Hippocampal formation (tissue), 2 donors: ENCODE measurements at regions not wholly inside any gene's neighbourhood (a gene's known extent, or its start where the extent isn't known, plus 50 kb on each side); places are given as distances from the start of the nearest gene placed in this dataset.
"Not testable (repeated sequence)": the region's sequence is repeated elsewhere in the genome, so short reads cannot be mapped to it uniquely, and the experiment has no call there.

Experiments
- DNase-seq, 2 donors: peaks; one replicate each; lab custom pipeline; 2025; lab: John Stamatoyannopoulos, UW

DNA sequence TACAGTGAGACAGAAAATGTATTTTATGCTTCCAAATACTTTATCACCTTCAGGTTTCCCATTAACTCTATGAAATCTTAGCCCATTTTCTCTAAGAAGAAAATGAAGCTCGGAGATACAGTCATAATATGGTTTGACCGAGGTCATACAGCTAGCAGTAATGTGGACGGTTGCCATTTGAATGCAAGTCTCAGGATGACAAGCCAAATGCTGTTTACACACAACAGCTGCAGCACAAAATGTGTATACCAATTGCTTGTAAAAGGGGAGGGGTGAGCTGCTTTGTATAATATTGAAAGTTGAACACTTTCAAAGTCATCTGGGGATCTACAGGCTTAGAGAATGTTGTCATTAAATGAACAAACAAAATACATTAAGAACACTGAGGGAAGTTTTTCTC lies 93.8 kb upstream of the FSIP2 start:
- DNase-seq, result no peak

- DNase-seq, result no peak
Measured at GRCh38 chr2:185645529-185645928, 93.1 kb upstream of the FSIP2 start.

DNA sequence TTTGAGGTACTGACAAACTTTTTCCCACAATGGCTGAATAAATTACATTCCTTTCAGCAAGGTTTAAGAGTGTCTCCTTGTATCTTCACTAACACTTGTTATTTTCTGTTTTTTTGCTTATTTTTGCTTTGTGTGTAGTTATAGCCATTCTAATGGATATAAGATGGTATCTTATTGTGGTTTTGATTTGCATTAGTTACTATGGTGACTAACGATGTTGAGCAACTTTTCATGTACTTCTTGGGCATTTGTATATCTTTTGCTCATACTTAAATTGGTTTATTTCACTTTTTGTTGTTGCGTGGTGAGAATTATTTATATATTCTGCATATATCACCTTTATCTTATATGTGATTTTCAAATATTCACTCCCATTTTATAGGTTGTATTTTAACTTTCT lies 79.9 kb upstream of the FSIP2 start:
- DNase-seq, result no peak

- no peak for DNase-seq
Measured at GRCh38 chr2:185663811-185664210, 74.8 kb upstream of the FSIP2 start.

GRCh38 chr2:185664384-185664783 lies 74.2 kb upstream of the FSIP2 start:
- DNase-seq, result no peak

DNA sequence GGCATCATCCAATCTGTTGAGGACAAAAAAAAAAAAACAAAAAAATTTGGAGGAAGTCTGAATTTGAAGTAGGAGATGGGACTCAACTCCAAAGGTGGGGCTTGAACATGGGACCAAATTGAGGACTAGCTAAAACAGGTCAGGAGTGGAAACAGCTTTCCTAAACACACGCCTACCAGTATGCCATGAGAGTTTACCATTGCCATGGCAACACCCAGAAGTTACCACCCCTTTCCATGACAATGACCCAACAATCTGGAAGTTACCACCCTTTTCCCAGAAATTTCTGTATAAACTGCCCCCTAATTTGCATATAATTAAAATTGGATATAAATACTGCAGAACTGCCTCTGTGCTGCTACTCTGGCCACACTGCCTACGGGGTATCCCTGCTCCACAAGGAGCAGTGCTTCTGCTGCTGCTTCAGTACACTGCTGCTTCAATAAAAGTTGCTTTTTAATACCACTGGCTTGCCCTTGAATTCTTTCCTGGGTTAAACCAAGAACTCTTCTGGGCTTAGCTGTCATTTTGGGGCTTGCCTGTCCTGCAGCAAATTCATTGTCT lies 73.3 kb upstream of the FSIP2 start:
- no peak for DNase-seq

GRCh38 chr2:185667452-185667851 lies 71.2 kb upstream of the FSIP2 start:
- no peak for DNase-seq

DNA sequence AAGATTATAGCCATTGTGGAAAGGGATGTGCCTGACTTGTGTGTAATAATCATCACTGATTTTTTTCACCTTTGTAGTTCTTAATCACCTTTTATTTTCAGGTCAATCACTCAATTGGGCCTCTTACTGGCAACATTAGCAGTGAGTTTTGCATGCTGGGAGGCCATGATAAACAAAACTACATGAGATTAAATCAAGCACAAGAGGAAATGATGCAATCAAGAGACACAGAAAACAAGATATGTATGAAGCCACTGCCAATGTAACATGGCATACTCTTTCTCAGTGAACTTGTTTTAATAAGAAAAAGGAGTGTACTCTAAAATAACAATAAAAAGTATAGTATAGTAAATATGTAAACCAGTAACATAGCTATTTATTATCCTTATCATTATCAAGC lies 69.9 kb upstream of the FSIP2 start:
- DNase-seq, result no peak

GRCh38 chr2:185674232-185674631 lies 64.4 kb upstream of the FSIP2 start:
- DNase-seq, result no peak

- no peak for DNase-seq
Measured at GRCh38 chr2:185676316-185676715, 62.3 kb upstream of the FSIP2 start.

GRCh38 chr2:185687001-185687400 lies 51.6 kb upstream of the FSIP2 start:
- DNase-seq, result not testable (repeated sequence)

GRCh38 chr2:185687967-185688366 lies 50.6 kb upstream of the FSIP2 start:
- DNase-seq, result no peak
